Upper lobe of right lung (tissue), 1 donor: ENCODE measurements at regions not wholly inside any gene's neighbourhood (a gene's known extent, or its start where the extent isn't known, plus 50 kb on each side); places are given as distances from the start of the nearest gene placed in this dataset.

Experiments
- ATAC-seq: fragments of 200-7000 bp; cut with Tn5 transposase; one replicate; pipeline ENCODE4 v1.9.1; 2020; ENCODE audit warnings: mild to moderate bottlenecking, moderate library complexity
- DNase-seq: peaks from one replicate; pipeline ENCODE4 v3.0.0-alpha.2; 2020
- H3K27ac ChIP-seq: fragments of 200-600 bp; one replicate; pipeline ENCODE4 v1.8.0; 2022
- H3K27me3 ChIP-seq: fragments of 200-600 bp; one replicate; pipeline ENCODE4 v1.8.0; 2022; ENCODE audit warnings: mild to moderate bottlenecking
- H3K36me3 ChIP-seq: fragments of 200-600 bp; one replicate; pipeline ENCODE4 v1.8.0; 2022
- H3K4me1 ChIP-seq: fragments of 200-600 bp; one replicate; pipeline ENCODE4 v1.8.0; 2022
- H3K4me3 ChIP-seq: fragments of 200-600 bp; one replicate; pipeline ENCODE4 v1.8.0; 2022; ENCODE audit warnings: mild to moderate bottlenecking
- H3K9me3 ChIP-seq: fragments of 200-600 bp; one replicate; pipeline ENCODE4 v1.8.0; 2022
- intact Hi-C: fragments of 100-400 bp; cut with DNase I; formaldehyde crosslinking; loops from one replicate; pipeline ENCODE4 v1.11.0; 2022
- TF ChIP-seq, protein P1 (sequence below): fragments of 200-600 bp; IDR thresholded peaks from one replicate; pipeline ENCODE4 v1.8.0; 2022; ENCODE audit warnings: antibody characterized with exemption
- donor health status: DM: no; HTN: yes; CAD: no; lungs with severe emphysema.

- Histone ChIP-seq H3K27me3 (no peaks in the 10 kb centered on the region), H3K9me3 (no peaks in the 10 kb centered on the region), H3K4me3 (no peak overlapping the region), H3K4me1 (peaks cover 5% of the 10 kb centered on the region), H3K36me3 (no peaks in the 10 kb centered on the region), H3K27ac (no peak overlapping the region)
- intact Hi-C loops: no loop called here
- no peak for DNase-seq
- TF ChIP-seq, protein P1, sequence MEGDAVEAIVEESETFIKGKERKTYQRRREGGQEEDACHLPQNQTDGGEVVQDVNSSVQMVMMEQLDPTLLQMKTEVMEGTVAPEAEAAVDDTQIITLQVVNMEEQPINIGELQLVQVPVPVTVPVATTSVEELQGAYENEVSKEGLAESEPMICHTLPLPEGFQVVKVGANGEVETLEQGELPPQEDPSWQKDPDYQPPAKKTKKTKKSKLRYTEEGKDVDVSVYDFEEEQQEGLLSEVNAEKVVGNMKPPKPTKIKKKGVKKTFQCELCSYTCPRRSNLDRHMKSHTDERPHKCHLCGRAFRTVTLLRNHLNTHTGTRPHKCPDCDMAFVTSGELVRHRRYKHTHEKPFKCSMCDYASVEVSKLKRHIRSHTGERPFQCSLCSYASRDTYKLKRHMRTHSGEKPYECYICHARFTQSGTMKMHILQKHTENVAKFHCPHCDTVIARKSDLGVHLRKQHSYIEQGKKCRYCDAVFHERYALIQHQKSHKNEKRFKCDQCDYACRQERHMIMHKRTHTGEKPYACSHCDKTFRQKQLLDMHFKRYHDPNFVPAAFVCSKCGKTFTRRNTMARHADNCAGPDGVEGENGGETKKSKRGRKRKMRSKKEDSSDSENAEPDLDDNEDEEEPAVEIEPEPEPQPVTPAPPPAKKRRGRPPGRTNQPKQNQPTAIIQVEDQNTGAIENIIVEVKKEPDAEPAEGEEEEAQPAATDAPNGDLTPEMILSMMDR: no peak
- no peak for ATAC-seq
Measured at GRCh38 chr10:29881811-29882210, 177.6 kb downstream of the JCAD start.

GRCh38 chr10:29881336-29881771, 178.0 kb downstream of the JCAD start:
- Histone ChIP-seq H3K4me3 (no peak overlapping the region), H3K9me3 (no peaks in the 10 kb centered on the region), H3K27ac (no peak overlapping the region), H3K27me3 (no peaks in the 10 kb centered on the region), H3K4me1 (peaks cover 5% of the 10 kb centered on the region), H3K36me3 (no peaks in the 10 kb centered on the region)
- ATAC-seq: no peak
- TF ChIP-seq, protein P1: no peak
- no peak for DNase-seq
- intact Hi-C loops: no loop called here

GRCh38 chr10:29880856-29881255, 178.5 kb downstream of the JCAD start:
- no peaks in the 10 kb centered on the region for H3K9me3 ChIP-seq
- intact Hi-C loops: no loop called here

DNA sequence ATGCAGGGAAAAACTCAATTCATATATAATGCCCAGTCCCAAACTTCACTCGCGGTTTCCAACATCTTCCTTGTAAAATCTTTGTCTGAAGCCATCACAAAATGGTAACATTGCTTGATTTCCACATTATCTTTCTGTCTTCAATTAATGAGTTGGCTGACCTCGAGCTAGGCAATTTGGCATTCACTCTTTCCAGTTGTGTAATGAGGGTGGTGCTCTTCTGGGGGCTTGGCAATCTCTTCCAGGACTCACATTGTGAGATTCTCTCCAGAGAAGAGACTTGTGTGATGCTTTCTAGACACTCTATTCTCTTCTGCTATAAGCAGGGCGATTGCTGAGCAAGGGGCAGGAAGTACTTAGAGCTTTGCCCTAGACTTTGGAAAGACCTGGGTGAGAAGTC, 179.5 kb downstream of the JCAD start:
- Histone ChIP-seq H3K27ac (no peak overlapping the region), H3K9me3 (no peaks in the 10 kb centered on the region), H3K4me1 (peaks cover 5% of the 10 kb centered on the region), H3K36me3 (no peaks in the 10 kb centered on the region), H3K4me3 (no peak overlapping the region), H3K27me3 (no peaks in the 10 kb centered on the region)
- ATAC-seq: no peak
- TF ChIP-seq, protein P1: no peak
- DNase-seq: no peak
- intact Hi-C loops: no loop called here

More at GRCh38 chr10:29880856-29881255, 178.5 kb downstream of the JCAD start:
- Histone ChIP-seq H3K4me1 (peaks cover 5% of the 10 kb centered on the region), H3K27me3 (no peaks in the 10 kb centered on the region), H3K4me3 (no peak overlapping the region), H3K36me3 (no peaks in the 10 kb centered on the region), H3K27ac (no peak overlapping the region)
- no peak for ATAC-seq
- TF ChIP-seq, protein P1: no peak
- DNase-seq: no peak

DNA sequence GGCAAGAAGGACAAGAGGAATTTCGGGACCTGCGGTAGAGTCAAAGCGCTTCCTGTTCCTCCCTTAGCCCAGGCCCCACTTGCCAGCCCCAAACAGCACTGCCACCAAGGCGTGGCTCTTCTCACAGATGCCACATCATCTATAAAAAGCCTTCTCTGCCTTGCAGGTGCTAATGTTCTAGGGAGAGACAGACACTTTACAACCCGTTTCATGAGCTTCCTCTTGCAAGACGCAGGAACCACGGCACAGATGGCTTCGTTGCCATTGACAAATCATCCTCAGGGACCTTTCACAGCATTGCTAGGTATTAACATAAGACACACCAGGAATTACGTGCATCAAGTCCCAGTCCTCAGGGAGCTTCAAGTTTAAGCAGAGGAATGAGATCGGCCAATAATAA, 180.9 kb downstream of the JCAD start:
- TF ChIP-seq, protein P1: no peak

More for the DNA sequence above, 180.9 kb downstream of the JCAD start:
- H3K36me3 ChIP-seq: no peaks in the 10 kb centered on the region
- H3K27me3 ChIP-seq: no peaks in the 10 kb centered on the region
- H3K27ac ChIP-seq: no peak overlapping the region
- intact Hi-C loops: no loop called here
- peaks cover 10% of the 10 kb centered on the region for H3K4me1 ChIP-seq
- ATAC-seq (no peak), DNase-seq (no peak)
- no peaks in the 10 kb centered on the region for H3K9me3 ChIP-seq
- H3K4me3 ChIP-seq: no peak overlapping the region
